ENCODE measurements at regions not wholly inside any gene's neighbourhood (a gene's known extent, or its start where the extent isn't known, plus 50 kb on each side); places are given as distances from the start of the nearest gene placed in this dataset.

DNA sequence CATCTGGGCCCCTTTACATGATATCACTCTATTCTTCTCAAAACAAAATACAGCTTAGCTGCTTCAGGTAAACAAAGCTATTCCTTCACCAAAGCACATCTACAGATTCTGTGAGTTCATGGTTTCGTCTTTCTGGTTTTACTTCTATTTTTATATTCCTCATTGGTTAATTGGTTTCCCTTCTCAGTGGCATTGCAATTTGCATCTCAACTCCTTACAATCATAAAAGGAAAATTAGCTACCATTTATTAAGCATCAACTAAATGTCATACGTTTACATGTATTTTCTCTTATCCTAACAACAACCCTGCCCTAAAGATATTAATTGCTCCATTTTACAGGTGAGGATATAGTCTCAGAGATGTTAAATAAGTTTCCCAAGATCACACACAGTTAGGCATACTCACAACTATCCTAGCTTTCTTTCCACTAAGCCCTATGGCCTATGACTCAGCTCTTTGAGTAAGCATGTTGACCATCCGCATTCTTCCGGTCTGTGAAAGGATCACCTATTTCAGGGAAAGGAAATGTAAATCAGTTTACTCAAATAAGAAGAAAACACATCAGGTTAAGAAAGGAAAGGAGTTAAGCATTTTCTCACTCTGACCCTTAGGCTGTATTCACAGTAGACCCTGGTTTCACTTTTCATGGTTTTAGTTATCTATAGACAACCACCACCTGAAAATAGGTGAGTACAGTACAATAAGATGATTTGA lies 146.1 kb downstream of the CAAP1 start:
- peak; percentile 94 for TF ChIP-seq JUND (IDR thresholded peaks at IDR 0.05; ENCODE audit: low read length)
- no peak for TF ChIP-seq POU5F1 (IDR thresholded peaks at IDR 0.05; ENCODE audit: low read depth, low read length)
- no peak for TF ChIP-seq POLR2A (IDR thresholded peaks at IDR 0.05; ENCODE audit: control extremely low read depth in 1 of 2, low read depth in 2 of 2, low read length in 2 of 2)
- TF ChIP-seq, protein P1, sequence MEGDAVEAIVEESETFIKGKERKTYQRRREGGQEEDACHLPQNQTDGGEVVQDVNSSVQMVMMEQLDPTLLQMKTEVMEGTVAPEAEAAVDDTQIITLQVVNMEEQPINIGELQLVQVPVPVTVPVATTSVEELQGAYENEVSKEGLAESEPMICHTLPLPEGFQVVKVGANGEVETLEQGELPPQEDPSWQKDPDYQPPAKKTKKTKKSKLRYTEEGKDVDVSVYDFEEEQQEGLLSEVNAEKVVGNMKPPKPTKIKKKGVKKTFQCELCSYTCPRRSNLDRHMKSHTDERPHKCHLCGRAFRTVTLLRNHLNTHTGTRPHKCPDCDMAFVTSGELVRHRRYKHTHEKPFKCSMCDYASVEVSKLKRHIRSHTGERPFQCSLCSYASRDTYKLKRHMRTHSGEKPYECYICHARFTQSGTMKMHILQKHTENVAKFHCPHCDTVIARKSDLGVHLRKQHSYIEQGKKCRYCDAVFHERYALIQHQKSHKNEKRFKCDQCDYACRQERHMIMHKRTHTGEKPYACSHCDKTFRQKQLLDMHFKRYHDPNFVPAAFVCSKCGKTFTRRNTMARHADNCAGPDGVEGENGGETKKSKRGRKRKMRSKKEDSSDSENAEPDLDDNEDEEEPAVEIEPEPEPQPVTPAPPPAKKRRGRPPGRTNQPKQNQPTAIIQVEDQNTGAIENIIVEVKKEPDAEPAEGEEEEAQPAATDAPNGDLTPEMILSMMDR (IDR thresholded peaks at IDR 0.05; ENCODE audit: control extremely low read depth in 1 of 3, insufficient read depth in 1 of 3, low read depth in 1 of 3, low read length in 3 of 3) = no peak
- TF ChIP-seq, protein P2, sequence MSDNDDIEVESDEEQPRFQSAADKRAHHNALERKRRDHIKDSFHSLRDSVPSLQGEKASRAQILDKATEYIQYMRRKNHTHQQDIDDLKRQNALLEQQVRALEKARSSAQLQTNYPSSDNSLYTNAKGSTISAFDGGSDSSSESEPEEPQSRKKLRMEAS (IDR thresholded peaks at IDR 0.05) = 0 out of 2 replicates have a peak, but pooled peaks have one; percentile 13
- no peak for TF ChIP-seq CEBPB (IDR thresholded peaks at IDR 0.05; ENCODE audit: low read depth, low read length)
- TF ChIP-seq GABPA (IDR thresholded peaks at IDR 0.05; ENCODE audit: borderline replicate concordance, insufficient read depth, low read length) = no peak
- TF ChIP-seq, protein P3, sequence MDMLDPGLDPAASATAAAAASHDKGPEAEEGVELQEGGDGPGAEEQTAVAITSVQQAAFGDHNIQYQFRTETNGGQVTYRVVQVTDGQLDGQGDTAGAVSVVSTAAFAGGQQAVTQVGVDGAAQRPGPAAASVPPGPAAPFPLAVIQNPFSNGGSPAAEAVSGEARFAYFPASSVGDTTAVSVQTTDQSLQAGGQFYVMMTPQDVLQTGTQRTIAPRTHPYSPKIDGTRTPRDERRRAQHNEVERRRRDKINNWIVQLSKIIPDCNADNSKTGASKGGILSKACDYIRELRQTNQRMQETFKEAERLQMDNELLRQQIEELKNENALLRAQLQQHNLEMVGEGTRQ (IDR thresholded peaks at IDR 0.05; ENCODE audit: low read length) = no peak
- TF ChIP-seq NRF1 (IDR thresholded peaks at IDR 0.05; ENCODE audit: low read depth, low read length) = no peak
